ENCODE measurements at regions not wholly inside any gene's neighbourhood (a gene's known extent, or its start where the extent isn't known, plus 50 kb on each side); places are given as distances from the start of the nearest gene placed in this dataset.

GRCh38 chr5:124530916-124531315, 215.5 kb downstream of the ZNF608 start:
- no CpG with 5 or more reads among the region's 1 CpG for WGBS (ENCODE audit: extremely low coverage, insufficient read length, low lambda C conversion rate)
- Histone ChIP-seq H3K27me3 (ENCODE audit: insufficient read depth, low read length) (no peaks in the 10 kb centered on the region), H3K4ac (ENCODE audit: low read depth, low read length) (no peak overlapping the region), H4K20me1 (ENCODE audit: control insufficient read depth, insufficient read depth, insufficient read length) (no peaks in the 10 kb centered on the region), H2BK5ac (ENCODE audit: insufficient read length, low read length) (no peak overlapping the region), H3K79me1 (ENCODE audit: insufficient read depth, low read depth, low read length, poor library complexity, severe bottlenecking) (no peaks in the 10 kb centered on the region), H4K8ac (replicated peaks; ENCODE audit: insufficient read length, low read depth, low read length) (no peak overlapping the region), H3K9ac (ENCODE audit: extremely low read depth, insufficient read length, low read length) (no peak overlapping the region), H4K5ac (ENCODE audit: insufficient read length, low read depth, low read length) (no peak overlapping the region), H3K27ac (ENCODE audit: insufficient read length, low read depth, low read length) (no peak overlapping the region), H2BK120ac (ENCODE audit: low read depth, low read length, poor library complexity, severe bottlenecking) (no peak overlapping the region), H2BK15ac (ENCODE audit: low read depth, low read length) (no peak overlapping the region), H3T11ph (ENCODE audit: low read length) (no peak overlapping the region), H3K23me2 (ENCODE audit: insufficient read length, low read depth, low read length, poor library complexity, severe bottlenecking) (no peaks in the 10 kb centered on the region), H3K23ac (ENCODE audit: insufficient read length, low read depth, low read length) (no peak overlapping the region), H2AK5ac (ENCODE audit: insufficient read length, low read length) (no peak overlapping the region), H3K9me3 (ENCODE audit: control insufficient read depth, low read depth, low read length) (no peaks in the 10 kb centered on the region), H3K56ac (ENCODE audit: insufficient read length, low read depth, low read length) (no peak overlapping the region), H3K79me2 (ENCODE audit: insufficient read depth, low read length) (no peaks in the 10 kb centered on the region), H2BK12ac (ENCODE audit: insufficient read length, low read depth, low read length) (no peak overlapping the region), H3K18ac (ENCODE audit: insufficient read length, low read depth, low read length) (no peak overlapping the region), H3K4me1 (ENCODE audit: insufficient read depth, low read length) (no peaks in the 10 kb centered on the region), H3K14ac (ENCODE audit: insufficient read depth, low read length) (no peak overlapping the region), H3K4me2 (ENCODE audit: insufficient read depth, insufficient read length, low read length) (no peak overlapping the region), H2AFZ (ENCODE audit: low read length) (no peak overlapping the region), H2BK20ac (ENCODE audit: low read depth, low read length, poor library complexity, severe bottlenecking) (no peak overlapping the region), H4K91ac (ENCODE audit: insufficient read length, low read depth, low read length) (no peak overlapping the region)
- Mint-ChIP-seq H3K9me3 (peaks cover 0 to 4% of the 10 kb centered on the region in 2 experiments; a peak in 2 of 5 replicates), H3K36me3 (ENCODE audit: insufficient read depth in 1 of 3, low read depth in 3 of 3) (peaks cover 0 to 10% (median 3%) of the 10 kb centered on the region in 3 experiments; a peak in 2 of 7 replicates), H3K27me3 (ENCODE audit: low read depth) (peaks cover 1% of the 10 kb centered on the region; the same call in 1 of the 2 replicates), H3K27ac (no peak overlapping the region), H3K4me3 (no peak overlapping the region), H3K4me1 (no peaks in the 10 kb centered on the region)
- DNase-seq = no peak
- TF ChIP-seq CTCF (conservative IDR thresholded peaks at IDR 0.05) = no peak
